SK-N-SH (cell line): ENCODE measurements at regions not wholly inside any gene's neighbourhood (a gene's known extent, or its start where the extent isn't known, plus 50 kb on each side); places are given as distances from the start of the nearest gene placed in this dataset.

ENCODE experiments used
- CTCF ChIP-seq: fragments of 200-600 bp; sonication (generic); IDR thresholded peaks from 2 replicates; pipeline ENCODE4 v1.6.1; 2017; ENCODE audit warnings: antibody characterized with exemption, mild to moderate bottlenecking, moderate library complexity
- RFX5 ChIP-seq: IDR thresholded peaks from 2 replicates; pipeline ENCODE4 v1.6.1; 2012; ENCODE audit warnings: mild to moderate bottlenecking, improper control_type of control experiment, low read length
- SMC3 ChIP-seq: IDR thresholded peaks from 2 replicates; pipeline ENCODE4 v1.6.1; 2012; ENCODE audit warnings: low read depth, low read length, improper control_type of control experiment

DNA sequence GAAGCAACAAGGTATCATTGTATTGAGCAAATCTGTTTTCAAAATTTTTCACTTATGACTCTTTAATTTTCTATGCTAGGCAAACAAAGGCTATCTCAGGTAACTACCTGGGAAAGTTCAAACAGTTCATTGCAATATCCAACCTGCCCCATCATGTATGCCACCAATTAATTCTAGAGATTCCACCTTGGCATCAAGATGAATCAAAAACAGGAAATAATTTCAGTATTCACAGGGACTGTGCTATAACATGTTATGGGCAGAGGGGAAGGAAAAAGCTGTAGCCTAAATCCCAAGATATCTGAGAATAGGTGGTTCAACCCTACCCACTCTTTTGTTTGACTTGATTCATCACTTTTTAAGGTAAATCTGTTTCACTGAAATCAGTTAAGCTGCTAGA is 67.5 kb upstream of the SH3GLB1 start:
- TF ChIP-seq RFX5 = no peak
- no peak for TF ChIP-seq CTCF
- no peak for TF ChIP-seq SMC3
